Vagina (tissue), 2 donors: ENCODE measurements at regions not wholly inside any gene's neighbourhood (a gene's known extent, or its start where the extent isn't known, plus 50 kb on each side); places are given as distances from the start of the nearest gene placed in this dataset.

Experiments used
- DNase-seq, 2 donors: peaks; one replicate each; pipeline ENCODE4 v3.0.0-alpha.2; 2017; ENCODE audit errors: extremely low spot score in 2 of 2
- H3K27ac ChIP-seq: fragments of 200-600 bp; sonication (generic); one replicate; pipeline ENCODE4 v1.5.1; 2019
- H3K27me3 ChIP-seq: fragments of 200-600 bp; sonication (generic); one replicate; pipeline ENCODE4 v1.5.1; 2019
- H3K36me3 ChIP-seq, 2 donors: fragments of 200-600 bp; sonication (generic); one replicate each; pipeline ENCODE4 v1.5.1; 2017 to 2019
- H3K4me1 ChIP-seq: fragments of 200-600 bp; sonication (generic); one replicate; pipeline ENCODE4 v1.5.1; 2019
- H3K4me3 ChIP-seq, 2 donors: fragments of 200-600 bp; sonication (generic); 1 replicate in 1 of 2; 2 replicates in 1 of 2; pipeline ENCODE4 v1.5.1; 2016 to 2019
- H3K9me3 ChIP-seq: fragments of 200-600 bp; sonication (generic); one replicate; pipeline ENCODE4 v1.5.1; 2019
- CTCF ChIP-seq, 3 experiments: fragments of 450-650 bp in 2 of 3; fragments of 200-600 bp in 1 of 3; sonication (generic) in 1 of 3; IDR thresholded peaks; one replicate each; pipeline ENCODE4 v1.5.1; 2017 to 2019; ENCODE audit warnings: antibody characterized with exemption in 3 of 3, mild to moderate bottlenecking in 2 of 3, moderate library complexity in 2 of 3
- POLR2A ChIP-seq, 2 donors: fragments of 450-650 bp; IDR thresholded peaks; one replicate each; pipeline ENCODE4 v1.6.1; 2017; ENCODE audit warnings: antibody characterized with exemption in 2 of 2, mild to moderate bottlenecking in 2 of 2, moderate library complexity in 2 of 2
- POLR2AphosphoS5 ChIP-seq, 2 donors: sonication (generic); formaldehyde crosslinking; IDR thresholded peaks; one replicate each; pipeline ENCODE4 v1.9.0; 2017; ENCODE audit warnings: antibody characterized with exemption in 2 of 2, mild to moderate bottlenecking in 2 of 2, low read depth in 1 of 2; ENCODE audit not compliant: insufficient read depth in 1 of 2
- intact Hi-C: fragments of 100-400 bp; cut with DNase I; formaldehyde crosslinking; loops from one replicate; pipeline ENCODE4 v1.15.1; 2023

GRCh38 chr1:60978421-60979357 lies 103.7 kb upstream of the NFIA start:
- H3K9me3 ChIP-seq, result no peaks in the 10 kb centered on the region
- H3K27ac ChIP-seq, result no peak overlapping the region
- TF ChIP-seq CTCF (IDR thresholded peaks at IDR 0.05) (peak in 1 of 3 experiments; percentile 22), POLR2AphosphoS5 (IDR thresholded peaks at IDR 0.05; ENCODE audit: insufficient read depth in 1 of 2, low read depth in 1 of 2) (no peak)
- H3K36me3 ChIP-seq, result no peaks in the 10 kb centered on the region
- no peaks in the 10 kb centered on the region for H3K4me1 ChIP-seq
- no peak for DNase-seq
- H3K4me3 ChIP-seq, result no peak overlapping the region
- H3K27me3 ChIP-seq, result no peaks in the 10 kb centered on the region
- intact Hi-C loops, result loop anchor here (10.0 kb wide), 1 partner anchor 236 kb away; no protein-coding TSS in a partner anchor

- DNase-seq, result no peak
- Histone ChIP-seq H3K4me1 (no peaks in the 10 kb centered on the region), H3K27ac (no peak overlapping the region), H3K9me3 (no peaks in the 10 kb centered on the region), H3K27me3 (no peaks in the 10 kb centered on the region), H3K4me3 (no peak overlapping the region), H3K36me3 (no peaks in the 10 kb centered on the region)
- intact Hi-C loops, result loop anchor here (10.0 kb wide), 1 partner anchor 237 kb away; no protein-coding TSS in a partner anchor
- TF ChIP-seq POLR2A (IDR thresholded peaks at IDR 0.05) (no peak), CTCF (IDR thresholded peaks at IDR 0.05) (no peak), POLR2AphosphoS5 (IDR thresholded peaks at IDR 0.05; ENCODE audit: insufficient read depth in 1 of 2, low read depth in 1 of 2) (no peak)
Observed at GRCh38 chr1:60977661-60978060, 104.7 kb upstream of the NFIA start.

GRCh38 chr1:60974524-60975372 lies 107.6 kb upstream of the NFIA start:
- intact Hi-C loops, result loop anchor here (5.0 to 10.0 kb wide), 2 partner anchors 68 to 240 kb away; no protein-coding TSS in a partner anchor
- H3K4me1 ChIP-seq, result no peaks in the 10 kb centered on the region
- no peaks in the 10 kb centered on the region for H3K27me3 ChIP-seq
- H3K9me3 ChIP-seq, result no peaks in the 10 kb centered on the region
- H3K36me3 ChIP-seq, result no peaks in the 10 kb centered on the region
- H3K4me3 ChIP-seq, result no peak overlapping the region
- TF ChIP-seq POLR2AphosphoS5 (IDR thresholded peaks at IDR 0.05; ENCODE audit: insufficient read depth in 1 of 2, low read depth in 1 of 2) (no peak), POLR2A (IDR thresholded peaks at IDR 0.05) (no peak), CTCF (IDR thresholded peaks at IDR 0.05) (no peak)
- no peak overlapping the region for H3K27ac ChIP-seq
- no peak for DNase-seq

- no peak for TF ChIP-seq POLR2AphosphoS5 (IDR thresholded peaks at IDR 0.05; ENCODE audit: insufficient read depth in 1 of 2, low read depth in 1 of 2)
- TF ChIP-seq POLR2A (IDR thresholded peaks at IDR 0.05), result no peak
- no peak for TF ChIP-seq CTCF (IDR thresholded peaks at IDR 0.05)
- Histone ChIP-seq H3K4me1 (no peaks in the 10 kb centered on the region), H3K9me3 (no peaks in the 10 kb centered on the region), H3K36me3 (no peaks in the 10 kb centered on the region), H3K27ac (no peak overlapping the region), H3K27me3 (no peaks in the 10 kb centered on the region), H3K4me3 (no peak overlapping the region)
- no peak for DNase-seq
- intact Hi-C loops, result loop anchor here (5.0 to 10.0 kb wide), 2 partner anchors 69 to 241 kb away; no protein-coding TSS in a partner anchor
Observed at GRCh38 chr1:60973668-60974067, 108.7 kb upstream of the NFIA start.
